ENCODE measurements at regions not wholly inside any gene's neighbourhood (a gene's known extent, or its start where the extent isn't known, plus 50 kb on each side); places are given as distances from the start of the nearest gene placed in this dataset.

GRCh38 chr13:53788286-53788685 lies 759.7 kb downstream of the OLFM4 start:
- DNase-seq (no peak), ATAC-seq (no peak)
- no peak overlapping the region for H3K4me3 ChIP-seq (ENCODE audit: low read length)
- Mint-ChIP-seq H3K4me1 (no peaks in the 10 kb centered on the region), H3K4me3 (no peak overlapping the region), H3K27ac (no peak overlapping the region), H3K36me3 (no peaks in the 10 kb centered on the region), H3K9me3 (peaks cover 0 to 5% (median 2%) of the 10 kb centered on the region in 11 donors), H3K27me3 (peaks cover 0 to 5% (median 0%) of the 10 kb centered on the region in 5 donors)
- no peaks in the 10 kb centered on the region for H3K27me3 ChIP-seq (ENCODE audit: control insufficient read depth in 2 of 2, insufficient read depth in 2 of 2, low read length in 2 of 2)
- H3K27ac ChIP-seq (ENCODE audit: low read depth, low read length), result no peak overlapping the region
- no peaks in the 10 kb centered on the region for H3K4me1 ChIP-seq (ENCODE audit: control insufficient read depth in 2 of 2, insufficient read depth in 2 of 2, low read length in 2 of 2)
- peaks cover 0 to 3% (median 0%) of the 10 kb centered on the region in 3 experiments for H3K9me3 ChIP-seq (ENCODE audit: control insufficient read depth in 2 of 3, low read length in 3 of 3)
- ChIA-PET POLR2A (no interaction called here), CTCF (no interaction called here)
- no peaks in the 10 kb centered on the region for H3K36me3 ChIP-seq (ENCODE audit: control insufficient read depth in 2 of 3, insufficient read depth in 3 of 3, low read length in 3 of 3)
- intact Hi-C loops (cut with micrococcal nuclease), result no loop called here

DNA sequence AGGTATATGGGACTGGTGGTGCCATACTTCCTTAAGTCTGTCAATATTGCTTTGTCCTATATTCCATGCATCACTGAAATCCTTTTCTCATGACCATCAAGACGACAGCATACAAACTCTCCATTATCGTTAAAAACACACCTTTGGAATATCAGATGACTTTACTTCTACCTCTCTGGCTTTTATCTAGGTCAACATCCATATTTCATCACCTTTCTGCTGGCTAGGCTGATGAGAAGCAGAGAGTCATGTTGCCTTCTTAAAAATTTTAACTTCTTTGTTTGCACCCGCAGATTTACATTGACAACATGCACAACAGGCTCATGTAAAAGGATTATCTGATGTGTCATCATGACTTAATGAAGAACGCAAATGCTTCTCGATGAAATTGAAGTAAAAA lies 771.4 kb downstream of the OLFM4 start:
- Mint-ChIP-seq H3K27ac (no peak overlapping the region), H3K4me3 (no peak overlapping the region), H3K4me1 (no peaks in the 10 kb centered on the region), H3K27me3 (no peaks in the 10 kb centered on the region), H3K36me3 (no peaks in the 10 kb centered on the region), H3K9me3 (peaks cover 0 to 20% (median 2%) of the 10 kb centered on the region in 11 donors)
- Histone ChIP-seq H3K4me1 (ENCODE audit: control insufficient read depth in 2 of 2, insufficient read depth in 2 of 2, low read length in 2 of 2) (no peaks in the 10 kb centered on the region), H3K27ac (ENCODE audit: low read depth, low read length) (no peak overlapping the region), H3K4me3 (ENCODE audit: low read length) (no peak overlapping the region), H3K27me3 (ENCODE audit: control insufficient read depth in 2 of 2, insufficient read depth in 2 of 2, low read length in 2 of 2) (no peaks in the 10 kb centered on the region), H3K36me3 (ENCODE audit: control insufficient read depth in 2 of 3, insufficient read depth in 3 of 3, low read length in 3 of 3) (no peaks in the 10 kb centered on the region), H3K9me3 (ENCODE audit: control insufficient read depth in 2 of 3, low read length in 3 of 3) (no peaks in the 10 kb centered on the region)
- ChIA-PET POLR2A (no interaction called here), CTCF (no interaction called here)
- ATAC-seq, result no peak
- no peak for DNase-seq
- intact Hi-C loops (cut with micrococcal nuclease), result no loop called here

GRCh38 chr13:53807251-53807834 lies 778.7 kb downstream of the OLFM4 start:
- no peaks in the 10 kb centered on the region for H3K27me3 Mint-ChIP-seq
- H3K27ac Mint-ChIP-seq, result no peak overlapping the region
- ChIA-PET POLR2A (no interaction called here), CTCF (no interaction called here)
- Histone ChIP-seq H3K36me3 (ENCODE audit: control insufficient read depth in 2 of 3, insufficient read depth in 3 of 3, low read length in 3 of 3) (no peaks in the 10 kb centered on the region), H3K9me3 (ENCODE audit: control insufficient read depth in 2 of 3, low read length in 3 of 3) (no peaks in the 10 kb centered on the region), H3K4me3 (ENCODE audit: low read length) (no peak overlapping the region), H3K4me1 (ENCODE audit: control insufficient read depth in 2 of 2, insufficient read depth in 2 of 2, low read length in 2 of 2) (no peaks in the 10 kb centered on the region), H3K27ac (ENCODE audit: low read depth, low read length) (no peak overlapping the region), H3K27me3 (ENCODE audit: control insufficient read depth in 2 of 2, insufficient read depth in 2 of 2, low read length in 2 of 2) (no peaks in the 10 kb centered on the region)
- no peak overlapping the region for H3K4me3 Mint-ChIP-seq
- H3K4me1 Mint-ChIP-seq, result no peaks in the 10 kb centered on the region
- ATAC-seq (no peak), DNase-seq (no peak)
- intact Hi-C loops (cut with micrococcal nuclease), result no loop called here
- H3K36me3 Mint-ChIP-seq, result no peaks in the 10 kb centered on the region
- peaks cover 0 to 13% (median 4%) of the 10 kb centered on the region in 11 donors for H3K9me3 Mint-ChIP-seq

DNA sequence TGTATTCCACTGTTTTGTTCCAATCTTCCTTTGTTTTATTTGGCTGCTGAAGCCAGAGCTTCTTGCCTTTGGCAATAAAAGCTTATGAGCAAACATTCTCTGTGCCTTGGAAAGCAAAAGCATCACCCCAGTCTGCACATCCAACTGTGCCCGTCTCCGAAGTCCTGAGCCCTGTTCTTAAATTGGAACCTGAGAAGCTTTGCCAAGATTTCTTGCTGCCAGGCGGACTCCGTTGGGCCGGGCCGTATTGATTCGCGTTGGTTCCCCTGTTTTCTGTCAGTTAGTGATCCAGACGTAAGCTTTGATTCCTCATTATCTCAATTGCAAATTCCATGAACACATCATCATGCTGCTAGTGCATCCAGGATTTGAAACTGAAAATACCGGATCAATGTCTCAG lies 793.0 kb downstream of the OLFM4 start:
- H3K27me3 Mint-ChIP-seq, result no peaks in the 10 kb centered on the region
- no peak overlapping the region for H3K4me3 Mint-ChIP-seq
- Histone ChIP-seq H3K9me3 (ENCODE audit: control insufficient read depth in 2 of 3, low read length in 3 of 3) (no peaks in the 10 kb centered on the region), H3K36me3 (ENCODE audit: control insufficient read depth in 2 of 3, insufficient read depth in 3 of 3, low read length in 3 of 3) (no peaks in the 10 kb centered on the region), H3K4me1 (ENCODE audit: control insufficient read depth in 2 of 2, insufficient read depth in 2 of 2, low read length in 2 of 2) (no peaks in the 10 kb centered on the region), H3K27me3 (ENCODE audit: control insufficient read depth in 2 of 2, insufficient read depth in 2 of 2, low read length in 2 of 2) (no peaks in the 10 kb centered on the region), H3K4me3 (ENCODE audit: low read length) (no peak overlapping the region), H3K27ac (ENCODE audit: low read depth, low read length) (no peak overlapping the region)
- ATAC-seq (no peak), DNase-seq (no peak)
- intact Hi-C loops (cut with micrococcal nuclease), result no loop called here
- ChIA-PET POLR2A (no interaction called here), CTCF (interaction anchor here (0.6 kb wide), 1 partner anchor 26 kb away, joined by 3 read pairs; no protein-coding TSS in a partner anchor)
- H3K27ac Mint-ChIP-seq, result no peak overlapping the region
- H3K4me1 Mint-ChIP-seq, result no peaks in the 10 kb centered on the region
- H3K9me3 Mint-ChIP-seq, result peaks cover 0 to 16% (median under 1%) of the 10 kb centered on the region in 11 donors
- peaks cover 0 to 3% (median 0%) of the 10 kb centered on the region in 5 donors for H3K36me3 Mint-ChIP-seq

DNA sequence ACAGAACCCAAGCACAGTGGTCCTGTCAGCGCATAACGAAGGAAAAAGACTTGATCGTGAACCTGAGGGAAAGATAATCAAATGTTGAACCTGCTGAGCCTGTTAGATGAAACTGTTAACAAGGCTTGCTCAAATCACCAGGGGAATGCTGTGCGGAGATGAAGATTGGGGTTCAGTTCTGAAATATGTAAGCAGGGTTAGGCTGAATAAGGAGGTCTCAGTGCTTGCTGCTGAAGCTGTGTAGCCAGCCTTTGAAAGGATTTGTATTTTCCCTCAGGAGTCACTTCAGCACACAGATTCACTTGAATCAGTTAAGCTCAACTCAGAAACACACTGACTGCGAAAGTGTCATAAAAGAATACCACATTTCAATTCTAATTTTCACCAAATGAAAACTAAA lies 793.5 kb downstream of the OLFM4 start:
- intact Hi-C loops (cut with micrococcal nuclease), result no loop called here
- Mint-ChIP-seq H3K9me3 (peaks cover 0 to 14% (median 0%) of the 10 kb centered on the region in 11 donors), H3K27me3 (no peaks in the 10 kb centered on the region), H3K4me3 (no peak overlapping the region), H3K36me3 (peaks cover 0 to 3% (median 0%) of the 10 kb centered on the region in 5 donors), H3K27ac (no peak overlapping the region), H3K4me1 (no peaks in the 10 kb centered on the region)
- no peak for DNase-seq
- Histone ChIP-seq H3K4me3 (ENCODE audit: low read length) (no peak overlapping the region), H3K36me3 (ENCODE audit: control insufficient read depth in 2 of 3, insufficient read depth in 3 of 3, low read length in 3 of 3) (no peaks in the 10 kb centered on the region), H3K4me1 (ENCODE audit: control insufficient read depth in 2 of 2, insufficient read depth in 2 of 2, low read length in 2 of 2) (no peaks in the 10 kb centered on the region), H3K27me3 (ENCODE audit: control insufficient read depth in 2 of 2, insufficient read depth in 2 of 2, low read length in 2 of 2) (no peaks in the 10 kb centered on the region), H3K9me3 (ENCODE audit: control insufficient read depth in 2 of 3, low read length in 3 of 3) (no peaks in the 10 kb centered on the region), H3K27ac (ENCODE audit: low read depth, low read length) (no peak overlapping the region)
- ChIA-PET CTCF (interaction anchor here (0.6 kb wide), 1 partner anchor 26 kb away, joined by 3 read pairs; no protein-coding TSS in a partner anchor), POLR2A (no interaction called here)
- no peak for ATAC-seq

GRCh38 chr13:53839461-53839860 lies 810.8 kb downstream of the OLFM4 start:
- H3K27me3 ChIP-seq (ENCODE audit: control insufficient read depth in 2 of 2, insufficient read depth in 2 of 2, low read length in 2 of 2), result no peaks in the 10 kb centered on the region
- Mint-ChIP-seq H3K9me3 (peaks cover 0 to 21% (median 7%) of the 10 kb centered on the region in 11 donors), H3K4me3 (no peak overlapping the region), H3K27me3 (no peaks in the 10 kb centered on the region), H3K27ac (no peak overlapping the region), H3K4me1 (no peaks in the 10 kb centered on the region), H3K36me3 (no peaks in the 10 kb centered on the region)
- H3K9me3 ChIP-seq (ENCODE audit: control insufficient read depth in 2 of 3, low read length in 3 of 3), result no peaks in the 10 kb centered on the region
- H3K27ac ChIP-seq (ENCODE audit: low read depth, low read length), result no peak overlapping the region
- ChIA-PET POLR2A (no interaction called here), CTCF (no interaction called here)
- no peaks in the 10 kb centered on the region for H3K4me1 ChIP-seq (ENCODE audit: control insufficient read depth in 2 of 2, insufficient read depth in 2 of 2, low read length in 2 of 2)
- no peak overlapping the region for H3K4me3 ChIP-seq (ENCODE audit: low read length)
- no peaks in the 10 kb centered on the region for H3K36me3 ChIP-seq (ENCODE audit: control insufficient read depth in 2 of 3, insufficient read depth in 3 of 3, low read length in 3 of 3)
- intact Hi-C loops (cut with micrococcal nuclease), result no loop called here
- ATAC-seq (no peak), DNase-seq (no peak)

GRCh38 chr13:53844473-53845146 lies 816.0 kb downstream of the OLFM4 start:
- Histone ChIP-seq H3K9me3 (ENCODE audit: control insufficient read depth in 2 of 3, low read length in 3 of 3) (no peaks in the 10 kb centered on the region), H3K36me3 (ENCODE audit: control insufficient read depth in 2 of 3, insufficient read depth in 3 of 3, low read length in 3 of 3) (no peaks in the 10 kb centered on the region), H3K27ac (ENCODE audit: low read depth, low read length) (no peak overlapping the region), H3K27me3 (ENCODE audit: control insufficient read depth in 2 of 2, insufficient read depth in 2 of 2, low read length in 2 of 2) (no peaks in the 10 kb centered on the region), H3K4me3 (ENCODE audit: low read length) (no peak overlapping the region), H3K4me1 (ENCODE audit: control insufficient read depth in 2 of 2, insufficient read depth in 2 of 2, low read length in 2 of 2) (no peaks in the 10 kb centered on the region)
- H3K27ac Mint-ChIP-seq, result no peak overlapping the region
- POLR2A ChIA-PET, result no interaction called here
- H3K27me3 Mint-ChIP-seq, result no peaks in the 10 kb centered on the region
- peaks cover 0 to 14% (median 3%) of the 10 kb centered on the region in 11 donors for H3K9me3 Mint-ChIP-seq
- H3K4me3 Mint-ChIP-seq, result no peak overlapping the region
- H3K4me1 Mint-ChIP-seq, result no peaks in the 10 kb centered on the region
- H3K36me3 Mint-ChIP-seq, result no peaks in the 10 kb centered on the region
- ATAC-seq (no peak), DNase-seq (no peak)
- intact Hi-C loops (cut with micrococcal nuclease), result no loop called here
- CTCF ChIA-PET, result no interaction called here
